ENCODE measurements at regions not wholly inside any gene's neighbourhood (a gene's known extent, or its start where the extent isn't known, plus 50 kb on each side); places are given as distances from the start of the nearest gene placed in this dataset.
A peak's percentile ranks its signal among the peaks of the same experiment; 100 is the strongest.

DNA sequence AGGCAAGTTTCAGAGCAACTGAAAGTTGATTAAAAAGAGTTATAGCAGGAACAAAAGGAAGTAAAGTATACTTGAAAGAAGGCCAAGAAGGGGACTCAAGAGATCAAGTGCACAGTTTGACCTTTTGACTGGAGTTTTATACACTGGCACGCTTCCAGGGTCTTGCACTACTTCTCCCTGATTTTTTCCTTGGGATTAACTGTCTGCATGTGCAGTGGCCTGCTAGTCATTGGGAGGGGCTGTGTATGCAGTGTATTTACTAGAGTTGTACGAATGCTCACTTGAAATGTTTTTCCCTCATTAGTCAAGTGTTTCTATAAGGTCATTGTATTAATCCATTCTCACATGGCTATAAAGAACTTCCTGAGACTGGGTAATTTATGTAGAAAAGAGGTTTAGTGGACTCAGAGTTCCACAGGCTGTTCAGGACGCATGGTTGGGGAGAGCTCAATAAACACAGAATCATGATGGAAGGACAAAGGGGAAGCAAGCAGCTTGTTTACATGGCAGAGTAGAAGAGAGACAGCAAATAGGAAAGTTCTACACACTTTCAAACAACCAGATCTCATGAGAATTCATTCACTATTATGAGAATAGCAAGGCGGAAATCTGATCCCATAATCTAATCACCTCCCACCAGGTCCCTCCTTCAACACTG lies 571.8 kb downstream of the ZPLD1 start:
- Histone ChIP-seq H3K9me3 (ENCODE audit: control insufficient read depth in 1 of 2, low read length in 2 of 2) (no peaks in the 10 kb centered on the region), H3K4me3 (ENCODE audit: low read depth in 1 of 2, low read length in 2 of 2) (no peak overlapping the region), H3K4me1 (ENCODE audit: control insufficient read depth in 1 of 2, insufficient read depth in 2 of 2, low read length in 2 of 2) (peaks cover 0 to 7% of the 10 kb centered on the region in 2 donors), H3K36me3 (ENCODE audit: control insufficient read depth in 1 of 2, insufficient read depth in 2 of 2, low read length in 2 of 2) (no peaks in the 10 kb centered on the region), H3K27ac (ENCODE audit: low read depth, low read length) (no peak overlapping the region), H3K27me3 (ENCODE audit: control insufficient read depth in 1 of 2, insufficient read depth in 2 of 2, low read length in 2 of 2) (no peaks in the 10 kb centered on the region), H3K9ac (ENCODE audit: low read depth in 1 of 2, low read length in 2 of 2) (no peak overlapping the region)

DNA sequence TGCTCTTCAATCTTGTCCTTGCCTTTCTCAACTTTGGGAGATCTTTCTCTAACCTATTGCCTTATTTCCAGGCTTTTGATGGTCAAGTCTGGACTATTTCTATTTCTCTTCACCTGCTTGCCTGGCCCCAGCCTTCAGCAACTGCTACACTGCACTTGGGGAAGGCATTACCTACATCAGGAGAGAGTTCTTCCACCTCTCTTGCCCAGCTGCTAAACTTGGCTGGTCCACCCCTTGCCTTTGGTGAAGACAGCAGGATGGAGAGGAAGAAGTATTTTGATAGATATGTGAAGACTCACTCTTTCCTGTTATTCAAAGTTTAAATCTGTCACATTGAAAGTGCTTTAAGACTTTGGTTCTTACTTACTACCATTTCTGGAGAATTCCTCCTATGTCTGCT lies 574.8 kb downstream of the ZPLD1 start:
- Histone ChIP-seq H3K27ac (ENCODE audit: low read depth, low read length) (no peak overlapping the region), H3K36me3 (ENCODE audit: control insufficient read depth in 1 of 2, insufficient read depth in 2 of 2, low read length in 2 of 2) (no peaks in the 10 kb centered on the region), H3K9me3 (ENCODE audit: control insufficient read depth in 1 of 2, low read length in 2 of 2) (no peaks in the 10 kb centered on the region), H3K4me3 (ENCODE audit: low read depth in 1 of 2, low read length in 2 of 2) (no peak overlapping the region), H3K4me1 (ENCODE audit: control insufficient read depth in 1 of 2, insufficient read depth in 2 of 2, low read length in 2 of 2) (peaks cover 0 to 7% of the 10 kb centered on the region in 2 donors), H3K27me3 (ENCODE audit: control insufficient read depth in 1 of 2, insufficient read depth in 2 of 2, low read length in 2 of 2) (no peaks in the 10 kb centered on the region), H3K9ac (ENCODE audit: low read depth in 1 of 2, low read length in 2 of 2) (no peak overlapping the region)

DNA sequence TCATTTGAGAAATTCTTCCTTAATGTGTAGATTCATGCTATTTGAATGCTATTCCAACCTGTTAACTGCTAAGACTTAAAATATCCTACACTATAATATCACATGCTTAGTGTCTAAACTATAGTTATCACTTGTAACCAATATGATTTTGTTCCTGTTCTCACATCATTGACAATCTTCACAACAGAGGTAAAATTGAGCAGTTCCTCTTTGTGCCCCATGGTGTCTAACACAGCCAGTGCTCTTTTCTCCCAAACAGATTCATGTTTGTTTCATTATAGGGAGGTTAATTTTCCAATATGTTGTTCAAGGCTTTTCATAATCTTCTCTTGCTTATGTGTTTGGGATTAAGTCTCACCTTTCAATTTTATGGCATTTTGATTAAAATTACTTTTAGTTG lies 591.1 kb downstream of the ZPLD1 start:
- no peaks in the 10 kb centered on the region for H3K36me3 ChIP-seq (ENCODE audit: control insufficient read depth in 1 of 2, insufficient read depth in 2 of 2, low read length in 2 of 2)
- no peak overlapping the region for H3K27ac ChIP-seq (ENCODE audit: low read depth, low read length)
- H3K9me3 ChIP-seq (ENCODE audit: control insufficient read depth in 1 of 2, low read length in 2 of 2): no peaks in the 10 kb centered on the region

DNA sequence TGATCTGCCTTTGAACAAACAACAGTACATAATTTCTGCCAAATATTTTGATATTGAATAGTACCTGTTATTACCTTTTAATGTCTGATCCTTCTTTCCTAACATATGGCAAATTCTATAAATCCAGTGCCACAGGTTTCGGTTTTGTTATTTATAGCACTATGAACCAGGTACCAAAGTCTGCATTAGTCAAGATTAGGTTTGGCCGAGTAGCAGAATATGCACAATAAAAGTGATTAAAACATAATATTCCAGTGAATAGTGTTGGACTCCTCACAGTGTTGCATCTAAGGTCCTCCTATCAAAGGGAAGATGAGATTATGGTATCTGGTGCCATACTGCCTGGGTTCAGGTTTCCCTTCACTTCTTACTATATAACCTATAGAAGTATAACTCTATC lies 599.0 kb downstream of the ZPLD1 start:
- Histone ChIP-seq H3K27ac (ENCODE audit: low read depth, low read length) (no peak overlapping the region), H3K36me3 (ENCODE audit: control insufficient read depth in 1 of 2, insufficient read depth in 2 of 2, low read length in 2 of 2) (no peaks in the 10 kb centered on the region)

More for the DNA sequence above, 591.1 kb downstream of the ZPLD1 start:
- no peak overlapping the region for H3K4me3 ChIP-seq (ENCODE audit: low read depth in 1 of 2, low read length in 2 of 2)
- no peaks in the 10 kb centered on the region for H3K4me1 ChIP-seq (ENCODE audit: control insufficient read depth in 1 of 2, insufficient read depth in 2 of 2, low read length in 2 of 2)
- no peak overlapping the region for H3K9ac ChIP-seq (ENCODE audit: low read depth in 1 of 2, low read length in 2 of 2)
- H3K27me3 ChIP-seq (ENCODE audit: control insufficient read depth in 1 of 2, insufficient read depth in 2 of 2, low read length in 2 of 2): no peaks in the 10 kb centered on the region

GRCh38 chr3:103047640-103048039 lies 612.8 kb downstream of the ZPLD1 start:
- Histone ChIP-seq H3K9ac (ENCODE audit: low read depth in 1 of 2, low read length in 2 of 2) (no peak overlapping the region), H3K27me3 (ENCODE audit: control insufficient read depth in 1 of 2, insufficient read depth in 2 of 2, low read length in 2 of 2) (no peaks in the 10 kb centered on the region), H3K27ac (ENCODE audit: low read depth, low read length) (no peak overlapping the region), H3K36me3 (ENCODE audit: control insufficient read depth in 1 of 2, insufficient read depth in 2 of 2, low read length in 2 of 2) (no peaks in the 10 kb centered on the region), H3K4me1 (ENCODE audit: control insufficient read depth in 1 of 2, insufficient read depth in 2 of 2, low read length in 2 of 2) (peaks cover 5 to 9% of the 10 kb centered on the region in 2 donors), H3K9me3 (ENCODE audit: control insufficient read depth in 1 of 2, low read length in 2 of 2) (no peaks in the 10 kb centered on the region), H3K4me3 (ENCODE audit: low read depth in 1 of 2, low read length in 2 of 2) (no peak overlapping the region)

More for the DNA sequence above, 599.0 kb downstream of the ZPLD1 start:
- Histone ChIP-seq H3K4me1 (ENCODE audit: control insufficient read depth in 1 of 2, insufficient read depth in 2 of 2, low read length in 2 of 2) (peaks cover 0 to 9% of the 10 kb centered on the region in 2 donors), H3K9ac (ENCODE audit: low read depth in 1 of 2, low read length in 2 of 2) (no peak overlapping the region), H3K4me3 (ENCODE audit: low read depth in 1 of 2, low read length in 2 of 2) (no peak overlapping the region), H3K9me3 (ENCODE audit: control insufficient read depth in 1 of 2, low read length in 2 of 2) (no peaks in the 10 kb centered on the region), H3K27me3 (ENCODE audit: control insufficient read depth in 1 of 2, insufficient read depth in 2 of 2, low read length in 2 of 2) (no peaks in the 10 kb centered on the region)

GRCh38 chr3:103048068-103048722 lies 613.4 kb downstream of the ZPLD1 start:
- no peak overlapping the region for H3K4me3 ChIP-seq (ENCODE audit: low read depth in 1 of 2, low read length in 2 of 2)
- no peak overlapping the region for H3K27ac ChIP-seq (ENCODE audit: low read depth, low read length)
- H3K36me3 ChIP-seq (ENCODE audit: control insufficient read depth in 1 of 2, insufficient read depth in 2 of 2, low read length in 2 of 2): no peaks in the 10 kb centered on the region
- H3K4me1 ChIP-seq (ENCODE audit: control insufficient read depth in 1 of 2, insufficient read depth in 2 of 2, low read length in 2 of 2): peaks cover 10 to 15% of the 10 kb centered on the region in 2 donors
- no peak overlapping the region for H3K9ac ChIP-seq (ENCODE audit: low read depth in 1 of 2, low read length in 2 of 2)
- H3K27me3 ChIP-seq (ENCODE audit: control insufficient read depth in 1 of 2, insufficient read depth in 2 of 2, low read length in 2 of 2): no peaks in the 10 kb centered on the region
- no peaks in the 10 kb centered on the region for H3K9me3 ChIP-seq (ENCODE audit: control insufficient read depth in 1 of 2, low read length in 2 of 2)

DNA sequence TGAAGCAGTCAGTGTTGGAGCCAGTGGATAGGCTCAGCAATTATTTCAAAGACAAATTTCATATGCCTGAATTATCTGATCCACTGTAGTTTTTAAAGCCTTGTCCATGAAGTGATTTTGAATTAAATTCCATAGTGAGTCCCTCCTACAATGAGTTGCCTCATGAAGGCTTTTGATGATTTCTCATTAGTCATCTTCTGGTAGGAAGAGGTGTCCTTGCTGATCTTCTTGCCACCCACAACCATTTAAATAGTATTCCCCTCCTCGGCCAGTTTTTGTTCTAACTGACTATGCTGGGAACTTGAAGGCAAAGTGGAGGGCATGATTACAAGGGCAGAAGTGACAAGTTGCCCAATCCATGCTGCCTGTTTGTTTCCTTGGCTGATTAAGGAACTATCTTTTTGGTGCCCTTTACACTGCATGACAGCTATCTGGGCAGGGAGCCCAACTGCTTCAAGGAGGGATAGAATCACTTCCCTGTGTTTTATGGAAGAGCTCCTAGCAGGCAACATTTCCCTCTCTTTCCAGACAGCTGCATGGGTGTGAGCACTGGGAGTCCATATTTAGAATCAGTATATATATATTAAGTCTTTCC lies 617.5 kb downstream of the ZPLD1 start:
- Histone ChIP-seq H3K27ac (ENCODE audit: low read depth, low read length) (no peak overlapping the region), H3K36me3 (ENCODE audit: control insufficient read depth in 1 of 2, insufficient read depth in 2 of 2, low read length in 2 of 2) (no peaks in the 10 kb centered on the region), H3K4me3 (ENCODE audit: low read depth in 1 of 2, low read length in 2 of 2) (no peak overlapping the region), H3K4me1 (ENCODE audit: control insufficient read depth in 1 of 2, insufficient read depth in 2 of 2, low read length in 2 of 2) (peaks cover 19 to 31% of the 10 kb centered on the region in 2 donors), H3K9ac (ENCODE audit: low read depth in 1 of 2, low read length in 2 of 2) (no peak overlapping the region), H3K27me3 (ENCODE audit: control insufficient read depth in 1 of 2, insufficient read depth in 2 of 2, low read length in 2 of 2) (no peaks in the 10 kb centered on the region), H3K9me3 (ENCODE audit: control insufficient read depth in 1 of 2, low read length in 2 of 2) (no peaks in the 10 kb centered on the region)

- Histone ChIP-seq H3K9ac (ENCODE audit: low read depth in 1 of 2, low read length in 2 of 2) (no peak overlapping the region), H3K9me3 (ENCODE audit: control insufficient read depth in 1 of 2, low read length in 2 of 2) (no peaks in the 10 kb centered on the region), H3K36me3 (ENCODE audit: control insufficient read depth in 1 of 2, insufficient read depth in 2 of 2, low read length in 2 of 2) (no peaks in the 10 kb centered on the region), H3K27ac (ENCODE audit: low read depth, low read length) (no peak overlapping the region), H3K27me3 (ENCODE audit: control insufficient read depth in 1 of 2, insufficient read depth in 2 of 2, low read length in 2 of 2) (no peaks in the 10 kb centered on the region), H3K4me1 (ENCODE audit: control insufficient read depth in 1 of 2, insufficient read depth in 2 of 2, low read length in 2 of 2) (peaks cover 20 to 33% of the 10 kb centered on the region in 2 donors), H3K4me3 (ENCODE audit: low read depth in 1 of 2, low read length in 2 of 2) (no peak overlapping the region)
Observed at GRCh38 chr3:103055021-103055520, 620.3 kb downstream of the ZPLD1 start.

DNA sequence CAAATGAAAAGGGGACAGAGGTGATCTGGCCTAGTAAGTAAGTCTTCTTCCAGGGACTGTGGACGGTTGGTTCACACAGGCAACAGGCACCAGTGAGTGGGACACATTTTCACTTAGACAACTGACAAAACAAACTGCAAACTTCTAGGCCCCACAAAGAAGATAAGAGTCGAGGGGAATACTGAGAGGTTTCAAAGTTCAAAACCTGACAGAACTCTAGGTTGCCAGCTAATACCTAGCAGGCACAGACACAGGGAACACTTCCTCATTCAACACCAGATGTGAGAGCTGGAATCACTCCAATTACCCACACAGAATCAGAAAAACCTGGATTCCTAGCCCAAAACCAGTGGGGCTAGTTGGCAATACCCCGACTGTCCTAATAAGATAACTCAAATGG lies 621.7 kb downstream of the ZPLD1 start:
- peak overlapping the region in 1 of 2 donors; percentile 25 for H3K4me3 ChIP-seq (ENCODE audit: low read depth in 1 of 2, low read length in 2 of 2)
- H3K4me1 ChIP-seq (ENCODE audit: control insufficient read depth in 1 of 2, insufficient read depth in 2 of 2, low read length in 2 of 2): peaks cover 20 to 33% of the 10 kb centered on the region in 2 donors
- no peaks in the 10 kb centered on the region for H3K27me3 ChIP-seq (ENCODE audit: control insufficient read depth in 1 of 2, insufficient read depth in 2 of 2, low read length in 2 of 2)
- no peaks in the 10 kb centered on the region for H3K36me3 ChIP-seq (ENCODE audit: control insufficient read depth in 1 of 2, insufficient read depth in 2 of 2, low read length in 2 of 2)
- no peak overlapping the region for H3K9ac ChIP-seq (ENCODE audit: low read depth in 1 of 2, low read length in 2 of 2)
- no peak overlapping the region for H3K27ac ChIP-seq (ENCODE audit: low read depth, low read length)
- H3K9me3 ChIP-seq (ENCODE audit: control insufficient read depth in 1 of 2, low read length in 2 of 2): no peaks in the 10 kb centered on the region

- Histone ChIP-seq H3K27ac (ENCODE audit: low read depth, low read length) (no peak overlapping the region), H3K9me3 (ENCODE audit: control insufficient read depth in 1 of 2, low read length in 2 of 2) (no peaks in the 10 kb centered on the region), H3K27me3 (ENCODE audit: control insufficient read depth in 1 of 2, insufficient read depth in 2 of 2, low read length in 2 of 2) (no peaks in the 10 kb centered on the region)
Observed at GRCh38 chr3:103057003-103057402, 622.2 kb downstream of the ZPLD1 start.

More at GRCh38 chr3:103057003-103057402, 622.2 kb downstream of the ZPLD1 start:
- no peaks in the 10 kb centered on the region for H3K36me3 ChIP-seq (ENCODE audit: control insufficient read depth in 1 of 2, insufficient read depth in 2 of 2, low read length in 2 of 2)
- no peak overlapping the region for H3K9ac ChIP-seq (ENCODE audit: low read depth in 1 of 2, low read length in 2 of 2)
- peaks cover 20 to 30% of the 10 kb centered on the region in 2 donors for H3K4me1 ChIP-seq (ENCODE audit: control insufficient read depth in 1 of 2, insufficient read depth in 2 of 2, low read length in 2 of 2)
- H3K4me3 ChIP-seq (ENCODE audit: low read depth in 1 of 2, low read length in 2 of 2): peak overlapping the region in 1 of 2 donors; percentile 25
